H1 (cell line): ENCODE measurements at regions not wholly inside any gene's neighbourhood (a gene's known extent, or its start where the extent isn't known, plus 50 kb on each side); places are given as distances from the start of the nearest gene placed in this dataset.

Source experiments
- ATF2 ChIP-seq: IDR thresholded peaks from 2 replicates; pipeline ENCODE4 v1.6.1; 2012; ENCODE audit warnings: low read length, inconsistent platforms
- CBX5 ChIP-seq: fragments of 300-800, 300-1000 bp; sonication (generic); IDR thresholded peaks from 2 replicates; pipeline ENCODE4 v1.7.1; 2016; ENCODE audit warnings: antibody characterized with exemption, low read length, low read depth
- CHD1 ChIP-seq: IDR thresholded peaks from 2 replicates; pipeline ENCODE4 v1.6.1; 2012; ENCODE audit warnings: low read depth, low read length, improper control_type of control experiment
- E2F6 ChIP-seq: IDR thresholded peaks from 2 replicates; pipeline ENCODE4 v1.6.1; 2012; ENCODE audit warnings: inconsistent platforms
- MAX ChIP-seq: IDR thresholded peaks from 2 replicates; pipeline ENCODE4 v1.6.1; 2012; ENCODE audit warnings: inconsistent platforms

- TF ChIP-seq CBX5 (no peak), CHD1 (no peak), ATF2 (no peak), E2F6 (no peak), MAX (no peak)
- TF ChIP-seq, all 59 proteins: peak for 0
These were observed 115.2 kb upstream of the BEND6 start (continued) for GRCh38 chr6:56839533-56840183.
